Peyer's patch (tissue), 4 donors: ENCODE measurements at regions not wholly inside any gene's neighbourhood (a gene's known extent, or its start where the extent isn't known, plus 50 kb on each side); places are given as distances from the start of the nearest gene placed in this dataset.

Experiments used
- POLR2A ChIP-seq, 2 donors: fragments of 450-650 bp; IDR thresholded peaks; one replicate each; pipeline ENCODE4 v1.5.1; 2017; ENCODE audit warnings: antibody characterized with exemption in 2 of 2, mild to moderate bottlenecking in 2 of 2, moderate library complexity in 2 of 2
- TF ChIP-seq, protein P1 (sequence below), 6 experiments: fragments of 450-650 bp in 4 of 6; fragments of 200-600 bp in 2 of 6; sonication (generic) in 1 of 6; IDR thresholded peaks; one replicate each; pipeline ENCODE4 v1.5.1; 2017 to 2019; ENCODE audit warnings: antibody characterized with exemption in 6 of 6, mild to moderate bottlenecking in 3 of 6, moderate library complexity in 1 of 6

DNA sequence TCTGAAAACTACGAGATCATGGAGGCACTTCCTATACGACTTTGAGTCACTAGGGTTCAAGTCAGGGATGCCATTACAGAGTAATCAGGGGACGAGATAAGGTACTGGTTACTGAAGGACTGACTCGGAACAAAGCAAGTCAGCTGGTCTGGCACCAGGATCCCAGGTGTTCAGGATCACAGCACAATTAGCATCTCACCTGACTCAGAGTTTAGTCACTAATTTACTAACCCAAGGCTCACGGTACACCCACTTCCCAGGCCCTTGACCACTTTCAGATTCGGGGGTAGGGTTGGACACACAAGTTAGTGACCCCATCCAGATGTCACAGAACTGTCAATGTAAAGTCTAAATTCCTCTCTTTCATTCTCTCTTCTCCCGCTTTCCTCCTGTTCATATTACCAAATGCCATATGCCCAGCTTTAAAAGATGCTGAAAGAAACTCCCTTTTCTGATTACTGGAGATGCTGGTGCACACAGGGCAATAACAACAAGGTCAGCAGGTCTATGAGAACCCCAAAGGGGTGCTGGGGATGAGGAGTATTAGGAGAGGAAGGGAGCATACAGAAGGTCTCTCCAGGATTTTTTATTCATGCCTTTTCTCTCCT lies 657.8 kb downstream of the TLE1 start:
- TF ChIP-seq, protein P1, sequence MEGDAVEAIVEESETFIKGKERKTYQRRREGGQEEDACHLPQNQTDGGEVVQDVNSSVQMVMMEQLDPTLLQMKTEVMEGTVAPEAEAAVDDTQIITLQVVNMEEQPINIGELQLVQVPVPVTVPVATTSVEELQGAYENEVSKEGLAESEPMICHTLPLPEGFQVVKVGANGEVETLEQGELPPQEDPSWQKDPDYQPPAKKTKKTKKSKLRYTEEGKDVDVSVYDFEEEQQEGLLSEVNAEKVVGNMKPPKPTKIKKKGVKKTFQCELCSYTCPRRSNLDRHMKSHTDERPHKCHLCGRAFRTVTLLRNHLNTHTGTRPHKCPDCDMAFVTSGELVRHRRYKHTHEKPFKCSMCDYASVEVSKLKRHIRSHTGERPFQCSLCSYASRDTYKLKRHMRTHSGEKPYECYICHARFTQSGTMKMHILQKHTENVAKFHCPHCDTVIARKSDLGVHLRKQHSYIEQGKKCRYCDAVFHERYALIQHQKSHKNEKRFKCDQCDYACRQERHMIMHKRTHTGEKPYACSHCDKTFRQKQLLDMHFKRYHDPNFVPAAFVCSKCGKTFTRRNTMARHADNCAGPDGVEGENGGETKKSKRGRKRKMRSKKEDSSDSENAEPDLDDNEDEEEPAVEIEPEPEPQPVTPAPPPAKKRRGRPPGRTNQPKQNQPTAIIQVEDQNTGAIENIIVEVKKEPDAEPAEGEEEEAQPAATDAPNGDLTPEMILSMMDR (IDR thresholded peaks at IDR 0.05), result no peak
- TF ChIP-seq POLR2A (IDR thresholded peaks at IDR 0.05), result no peak
